ENCODE measurements at regions not wholly inside any gene's neighbourhood (a gene's known extent, or its start where the extent isn't known, plus 50 kb on each side); places are given as distances from the start of the nearest gene placed in this dataset.

- TF ChIP-seq, protein P1, sequence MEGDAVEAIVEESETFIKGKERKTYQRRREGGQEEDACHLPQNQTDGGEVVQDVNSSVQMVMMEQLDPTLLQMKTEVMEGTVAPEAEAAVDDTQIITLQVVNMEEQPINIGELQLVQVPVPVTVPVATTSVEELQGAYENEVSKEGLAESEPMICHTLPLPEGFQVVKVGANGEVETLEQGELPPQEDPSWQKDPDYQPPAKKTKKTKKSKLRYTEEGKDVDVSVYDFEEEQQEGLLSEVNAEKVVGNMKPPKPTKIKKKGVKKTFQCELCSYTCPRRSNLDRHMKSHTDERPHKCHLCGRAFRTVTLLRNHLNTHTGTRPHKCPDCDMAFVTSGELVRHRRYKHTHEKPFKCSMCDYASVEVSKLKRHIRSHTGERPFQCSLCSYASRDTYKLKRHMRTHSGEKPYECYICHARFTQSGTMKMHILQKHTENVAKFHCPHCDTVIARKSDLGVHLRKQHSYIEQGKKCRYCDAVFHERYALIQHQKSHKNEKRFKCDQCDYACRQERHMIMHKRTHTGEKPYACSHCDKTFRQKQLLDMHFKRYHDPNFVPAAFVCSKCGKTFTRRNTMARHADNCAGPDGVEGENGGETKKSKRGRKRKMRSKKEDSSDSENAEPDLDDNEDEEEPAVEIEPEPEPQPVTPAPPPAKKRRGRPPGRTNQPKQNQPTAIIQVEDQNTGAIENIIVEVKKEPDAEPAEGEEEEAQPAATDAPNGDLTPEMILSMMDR (IDR thresholded peaks at IDR 0.05), result no peak
- no peak for TF ChIP-seq ZFX (IDR thresholded peaks at IDR 0.05; ENCODE audit: borderline replicate concordance)
These were observed 71.1 kb upstream of the BASP1 start for GRCh38 chr5:17146280-17146841.

Data from 22Rv1 (cell line).